GM19467 (cell line): ENCODE measurements at regions not wholly inside any gene's neighbourhood (a gene's known extent, or its start where the extent isn't known, plus 50 kb on each side); places are given as distances from the start of the nearest gene placed in this dataset.
"Not testable (repeated sequence)": the region's sequence is repeated elsewhere in the genome, so short reads cannot be mapped to it uniquely, and the experiment has no call there.

ENCODE experiments used
- ATAC-seq: cut with Tn5 transposase; IDR thresholded peaks from one replicate; pipeline ENCODE4 v1.9.1; 2021; ENCODE audit warnings: mild to moderate bottlenecking, moderate library complexity; ENCODE audit not compliant: unreplicated experiment

DNA sequence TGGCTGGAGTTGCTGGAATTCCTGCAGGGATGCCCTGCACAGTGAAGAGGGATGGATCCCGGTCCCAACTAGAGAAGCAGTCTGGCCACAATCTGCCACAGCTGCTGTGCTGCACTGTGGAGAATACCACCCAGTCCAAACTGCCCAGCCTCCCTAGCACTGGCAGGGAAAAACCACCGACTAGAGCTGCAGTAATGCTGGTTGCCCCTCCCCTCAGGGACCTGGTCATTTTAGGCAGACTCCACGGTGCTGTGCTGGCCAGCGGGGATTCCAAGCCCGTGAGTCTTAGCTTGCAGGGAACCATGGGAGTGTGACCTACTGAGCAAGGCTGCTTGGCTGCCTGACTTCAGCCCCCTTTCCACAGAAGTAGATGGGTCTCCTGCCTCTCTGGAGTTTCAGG, 478.0 kb upstream of the ATP11B start:
- ATAC-seq, result no peak

DNA sequence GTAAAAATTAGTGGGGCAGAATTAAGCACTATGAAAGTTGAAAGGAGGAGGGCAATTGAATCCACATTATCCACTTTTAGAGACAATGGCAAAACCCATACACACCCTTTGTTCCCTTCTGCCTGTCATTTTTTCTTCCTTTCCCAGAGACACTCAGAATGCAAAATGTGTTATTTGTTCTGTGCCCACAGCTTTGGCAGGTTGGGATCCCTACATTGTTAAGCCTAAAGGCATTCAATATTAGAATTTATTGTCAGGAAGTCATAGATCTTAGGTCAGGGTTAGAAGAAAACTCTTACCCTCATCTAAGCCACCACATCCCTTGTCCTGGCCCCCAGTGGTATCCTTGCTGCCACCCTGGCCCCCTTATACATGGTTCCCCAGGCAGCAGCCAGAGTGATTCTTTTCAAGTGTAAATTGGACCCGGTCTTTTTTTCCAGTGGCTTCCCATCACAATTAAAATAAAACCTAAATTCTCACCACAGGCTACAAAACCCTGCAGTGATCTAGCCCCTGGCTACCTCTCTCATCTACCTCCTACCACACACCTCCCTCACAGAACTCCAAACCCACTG, 470.1 kb upstream of the ATP11B start:
- ATAC-seq, result no peak

DNA sequence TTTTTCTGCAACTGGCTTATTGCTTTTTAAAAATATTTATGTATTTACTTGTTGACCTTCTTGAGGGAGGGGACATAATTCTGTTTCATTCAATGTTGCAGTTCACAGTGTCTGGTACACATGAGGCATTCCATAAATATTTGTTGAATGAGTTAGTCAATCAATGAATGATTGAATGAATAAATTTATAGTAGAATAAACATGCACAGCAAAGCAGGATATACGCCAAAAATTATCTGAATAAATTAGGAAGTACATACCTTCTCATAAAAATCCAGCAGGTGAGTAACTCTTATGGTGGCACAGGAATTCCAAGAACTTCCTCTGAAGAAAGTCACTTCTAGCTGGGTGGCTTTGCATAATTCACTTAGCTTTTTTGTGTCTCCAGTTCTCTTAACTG, 469.4 kb upstream of the ATP11B start:
- ATAC-seq, result no peak

DNA sequence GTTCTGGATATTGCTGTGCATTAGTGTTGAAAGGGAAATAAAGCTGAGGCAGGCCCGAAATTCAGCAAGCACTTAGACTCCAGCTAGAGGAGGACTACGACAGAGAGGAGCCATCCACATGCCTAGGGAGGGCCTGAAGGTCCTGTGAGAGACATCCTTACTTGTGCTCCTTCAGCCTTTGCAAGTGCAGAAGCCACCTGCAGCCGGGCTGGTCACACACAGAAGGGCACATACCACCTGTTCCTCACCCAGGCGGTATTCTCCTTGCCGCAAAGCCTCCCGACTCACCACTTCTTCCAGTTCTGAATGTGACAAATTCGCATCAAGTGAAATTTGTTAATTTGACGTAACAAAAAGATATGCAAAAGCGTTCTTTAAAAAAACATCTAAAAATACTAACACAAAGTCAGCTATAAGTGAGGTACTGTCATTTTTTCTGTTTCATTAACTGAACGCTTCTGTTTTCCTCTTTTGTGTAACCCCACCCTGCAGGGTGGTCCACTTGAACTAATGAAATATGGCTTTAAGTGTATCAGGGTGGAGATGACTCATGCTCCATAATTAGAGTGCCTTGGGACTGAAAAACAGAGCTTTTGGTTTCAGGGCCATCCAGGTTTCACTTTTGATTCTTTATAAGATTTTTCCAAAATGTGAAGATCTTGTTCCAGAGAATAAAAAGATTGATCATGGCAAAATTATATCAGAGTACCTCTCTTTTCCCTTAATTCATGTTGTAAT, 467.9 kb upstream of the ATP11B start:
- no peak for ATAC-seq

DNA sequence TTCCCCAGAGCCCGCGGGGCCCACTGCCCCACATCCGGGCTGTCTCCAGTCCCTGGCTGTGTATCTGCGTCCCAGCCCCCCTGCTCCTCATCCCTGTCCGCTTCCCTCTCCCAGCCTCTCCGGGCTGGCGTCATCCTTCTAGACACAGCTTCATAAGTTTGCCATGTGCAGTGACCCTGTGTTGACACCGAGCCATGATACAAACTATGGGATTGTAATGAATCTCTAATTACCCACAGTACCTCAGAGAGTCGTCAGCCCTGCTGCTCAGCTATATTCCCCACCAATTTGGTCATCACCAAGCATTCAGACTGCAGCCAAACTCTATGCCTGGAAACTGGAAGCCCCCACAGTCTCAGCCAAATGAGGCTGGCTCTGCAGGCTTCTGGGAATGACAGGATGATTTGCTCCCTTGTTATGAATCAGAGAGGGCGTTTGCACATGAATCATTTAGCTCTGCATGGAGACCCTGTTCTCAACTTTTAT, 466.1 kb upstream of the ATP11B start:
- ATAC-seq, result no peak

DNA sequence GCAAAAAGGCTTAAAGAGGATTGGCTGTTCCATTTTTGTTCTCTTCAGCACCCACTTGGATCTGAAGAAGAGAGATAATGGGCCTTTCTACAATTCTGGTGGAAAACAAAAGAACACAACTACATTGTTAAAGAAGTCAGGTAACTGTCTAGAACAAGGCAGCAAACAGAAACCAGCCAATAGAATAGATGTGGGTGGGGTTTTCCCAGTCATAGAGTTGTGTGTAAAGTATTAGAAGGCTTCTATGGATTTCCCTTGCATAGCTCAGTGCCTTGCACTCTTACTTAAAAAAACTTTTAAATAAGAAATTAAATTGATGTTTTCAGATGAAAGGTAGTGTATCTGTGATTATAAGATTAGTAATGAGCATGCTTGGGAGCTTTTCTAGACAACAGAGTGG, 462.7 kb upstream of the ATP11B start:
- no peak for ATAC-seq

DNA sequence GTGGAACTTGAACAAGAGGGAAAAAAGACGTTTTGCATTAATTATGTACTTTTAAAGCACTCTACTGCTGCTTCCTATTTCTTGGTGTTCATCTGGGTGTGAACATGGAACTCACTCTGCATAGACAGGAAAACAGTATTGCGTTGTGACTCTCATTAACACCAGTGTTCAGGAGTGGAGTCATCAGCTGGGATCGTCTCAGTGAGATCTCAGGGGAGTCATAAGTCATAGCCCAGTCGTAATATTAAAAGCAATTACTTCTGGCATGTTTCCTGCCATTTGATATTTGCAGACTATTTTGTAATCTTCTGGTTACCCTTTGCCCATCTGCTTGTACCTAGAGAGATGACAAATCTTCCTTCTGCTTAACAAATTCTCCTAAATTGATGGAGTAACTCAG, 462.0 kb upstream of the ATP11B start:
- no peak for ATAC-seq

DNA sequence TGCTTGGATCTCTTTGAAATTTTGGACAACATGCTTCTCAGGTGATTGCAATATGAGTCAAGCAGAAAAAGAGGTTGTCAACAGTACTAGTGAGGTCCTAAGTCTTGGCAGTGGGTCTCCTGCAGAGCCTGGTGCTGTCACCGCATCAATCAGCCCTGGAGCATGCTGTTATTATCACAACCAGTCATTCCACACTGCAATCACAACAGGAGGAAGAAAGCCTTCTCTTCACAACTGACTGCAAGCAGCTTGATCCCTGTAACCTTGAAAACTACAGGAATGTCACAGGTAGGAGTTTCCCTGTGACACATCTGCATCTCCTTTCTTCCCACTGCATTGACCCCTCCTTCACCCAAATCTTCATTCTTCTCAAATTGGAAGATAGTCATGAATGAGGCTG, 451.1 kb upstream of the ATP11B start:
- ATAC-seq, result no peak

DNA sequence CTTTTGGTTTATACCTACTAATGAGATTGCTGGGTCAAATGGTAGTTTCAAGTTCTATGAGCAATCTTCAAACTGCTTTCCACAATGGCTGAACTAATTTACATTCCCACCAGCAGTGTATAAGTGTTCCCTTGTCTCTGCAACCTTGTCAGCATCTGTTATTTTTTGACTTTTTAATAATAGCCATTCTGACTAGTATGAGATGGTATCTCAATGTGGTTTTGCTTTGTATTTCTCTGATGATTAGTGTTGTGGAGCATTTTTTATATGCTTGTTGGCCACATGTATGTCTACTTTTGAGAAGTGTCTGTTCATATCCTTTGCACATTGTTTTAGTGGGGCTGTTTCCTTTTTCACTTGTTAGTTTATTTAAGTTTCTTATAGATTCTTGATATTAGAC, 449.3 kb upstream of the ATP11B start:
- ATAC-seq, result not testable (repeated sequence)

DNA sequence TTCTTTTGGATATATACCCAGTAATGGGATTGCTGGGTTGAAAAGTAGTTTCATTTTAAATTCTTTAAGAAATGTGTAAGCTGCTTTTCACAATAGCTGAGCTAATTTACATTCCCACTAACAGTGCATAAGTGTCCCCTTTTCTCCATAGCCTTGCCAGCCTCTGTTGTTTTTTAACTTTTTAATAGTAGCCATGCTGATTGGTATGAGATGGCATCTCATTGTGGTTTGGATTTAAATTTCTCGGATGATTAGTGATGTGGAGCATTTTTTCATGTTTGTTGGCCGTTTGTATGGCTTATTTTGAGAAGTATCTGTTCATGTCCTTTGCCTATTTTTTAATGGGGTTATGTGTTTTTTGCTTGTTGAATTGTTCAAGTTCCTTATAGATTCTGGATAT, 444.3 kb upstream of the ATP11B start:
- no peak for ATAC-seq

DNA sequence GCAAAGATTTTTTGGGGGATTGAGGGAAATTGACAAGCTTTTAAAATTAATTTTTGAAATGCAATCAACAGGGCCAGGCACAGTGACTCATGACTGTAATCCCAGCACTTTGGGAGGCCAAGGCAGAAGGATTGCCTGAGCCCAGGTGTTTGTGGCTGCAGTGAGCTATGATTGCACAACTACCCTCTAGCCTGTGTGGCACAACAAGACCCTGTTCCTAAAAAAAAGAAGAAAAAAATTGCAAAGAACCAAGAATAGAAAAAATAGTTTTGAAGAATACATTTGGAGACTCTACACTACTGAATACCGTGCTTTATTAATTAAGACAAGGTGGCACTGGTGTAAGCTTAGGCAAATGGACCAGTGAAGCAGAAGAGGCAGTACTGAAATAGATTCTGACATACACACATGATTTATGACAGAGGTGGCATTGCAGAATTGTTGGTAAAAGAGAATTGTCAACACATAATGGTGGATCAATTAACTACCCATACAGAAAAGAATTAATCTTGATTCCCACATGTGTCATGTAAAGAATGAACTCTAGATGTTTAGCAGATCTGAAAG, 443.3 kb upstream of the ATP11B start:
- ATAC-seq, result no peak

DNA sequence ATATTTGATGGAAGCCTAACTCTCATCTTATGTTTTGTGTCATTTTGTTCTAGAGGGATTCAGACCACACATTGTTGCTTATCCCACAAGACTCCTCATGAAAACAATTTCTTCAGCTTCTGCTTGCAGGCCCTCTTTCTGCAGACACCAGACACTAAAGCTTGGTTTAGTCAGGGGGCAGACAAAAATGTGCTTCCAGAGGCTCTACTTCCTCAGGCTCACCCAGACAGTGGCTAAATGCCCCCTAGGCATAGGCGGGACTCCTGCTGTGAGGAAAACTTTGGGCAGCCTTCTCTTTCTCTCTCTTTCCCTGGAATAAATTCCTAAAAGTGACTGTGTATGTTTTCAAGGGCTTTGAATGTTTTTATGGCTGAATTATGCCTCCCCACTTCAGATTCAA, 435.4 kb upstream of the ATP11B start:
- ATAC-seq, result no peak

DNA sequence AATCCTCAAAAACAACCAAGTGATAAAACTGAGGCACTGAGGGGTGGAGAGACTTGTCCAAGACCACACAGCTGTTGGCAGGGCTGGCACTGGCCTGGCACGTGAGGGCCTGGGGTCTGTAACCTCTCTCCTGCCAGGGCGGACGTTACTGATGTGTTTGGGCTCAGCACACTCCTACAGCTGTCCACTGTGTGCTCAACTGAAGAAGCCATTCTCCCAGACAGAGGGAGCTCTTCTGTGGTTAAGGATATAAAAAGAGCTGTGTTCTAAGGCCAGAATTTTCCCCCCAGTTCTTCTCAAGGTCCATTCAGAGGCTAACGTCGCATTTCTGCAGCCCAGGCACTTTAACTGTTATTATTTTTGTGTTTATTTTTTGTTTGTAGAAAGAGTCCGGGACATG, 429.0 kb upstream of the ATP11B start:
- no peak for ATAC-seq

DNA sequence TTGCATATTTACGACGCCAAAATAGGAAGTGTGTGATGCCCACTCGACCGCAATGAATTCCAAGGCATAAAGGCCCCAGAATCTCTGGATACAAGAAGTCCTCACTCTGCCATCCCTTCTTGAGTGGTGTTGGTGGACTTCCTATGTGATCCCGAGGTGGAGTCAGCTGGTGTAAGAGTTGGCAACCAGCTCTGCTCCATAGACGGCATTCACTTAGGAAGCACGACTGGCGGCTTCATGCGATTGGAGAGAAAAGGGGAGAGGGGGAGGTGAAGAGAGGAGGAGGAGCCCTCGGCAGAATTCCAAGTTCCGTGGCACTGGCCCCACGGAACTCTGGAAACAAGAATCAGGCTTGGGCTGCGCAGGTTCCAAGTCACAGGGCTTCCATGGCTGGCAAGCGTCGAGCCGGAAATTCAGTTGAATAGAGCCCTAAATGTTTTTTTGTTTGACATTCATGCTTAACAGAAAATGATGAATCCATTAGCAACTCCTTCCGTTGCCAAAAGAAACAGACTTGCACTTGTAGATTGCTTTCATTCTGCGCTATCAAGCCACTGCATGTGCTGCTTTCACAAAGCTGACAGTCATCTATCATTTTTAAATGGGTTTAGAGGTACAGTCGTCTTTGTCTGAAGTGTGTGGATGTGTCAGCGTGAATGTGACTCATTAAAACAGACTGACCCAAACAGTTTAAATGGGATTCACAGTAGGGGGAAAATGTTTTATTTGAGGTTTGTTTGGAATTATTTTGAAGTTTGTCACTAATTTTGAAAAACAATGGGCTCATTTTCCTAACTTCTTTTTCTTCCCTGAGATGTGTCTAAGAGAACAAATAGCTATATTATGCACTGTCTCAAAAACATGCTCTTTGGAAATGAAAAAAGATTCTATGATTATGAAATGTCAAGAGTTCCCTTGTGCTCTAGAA, 428.3 kb upstream of the ATP11B start:
- no peak for ATAC-seq

DNA sequence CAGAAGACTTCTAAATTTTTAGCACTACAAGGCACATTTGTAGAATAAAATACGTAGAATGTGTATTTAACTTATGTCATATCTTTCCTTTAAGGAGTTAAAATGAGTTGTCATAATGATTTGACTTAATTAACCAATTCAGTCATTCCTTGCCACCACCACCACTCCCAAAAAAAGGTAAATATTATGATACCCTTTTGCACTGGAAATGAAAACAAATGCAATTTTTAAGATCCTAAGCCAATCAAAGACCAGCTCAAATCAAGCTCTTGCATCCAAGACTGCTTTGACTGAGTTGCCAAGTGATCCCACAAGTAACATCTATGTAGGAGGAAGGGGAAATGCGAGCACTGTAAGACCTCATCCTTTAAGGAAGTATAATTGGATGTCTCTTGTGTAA, 426.6 kb upstream of the ATP11B start:
- ATAC-seq, result no peak

DNA sequence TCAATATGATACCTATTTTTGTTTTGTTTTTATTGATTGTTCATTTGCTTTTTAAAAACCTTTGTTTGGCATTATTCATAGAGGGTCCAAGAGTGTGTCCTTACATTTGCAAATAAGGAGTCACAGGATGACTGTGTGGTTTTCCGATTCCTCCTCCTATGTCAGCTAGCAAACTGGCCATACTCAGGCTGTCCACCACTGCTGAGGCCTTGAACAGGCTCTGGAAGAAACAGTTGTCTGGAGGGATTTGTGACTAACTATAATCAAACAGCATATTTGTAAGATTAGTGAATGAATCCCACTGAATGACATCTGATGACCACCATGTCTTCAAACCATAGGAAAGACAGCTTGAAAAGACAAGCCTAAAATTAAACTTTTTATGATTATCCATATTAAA, 423.4 kb upstream of the ATP11B start:
- no peak for ATAC-seq

DNA sequence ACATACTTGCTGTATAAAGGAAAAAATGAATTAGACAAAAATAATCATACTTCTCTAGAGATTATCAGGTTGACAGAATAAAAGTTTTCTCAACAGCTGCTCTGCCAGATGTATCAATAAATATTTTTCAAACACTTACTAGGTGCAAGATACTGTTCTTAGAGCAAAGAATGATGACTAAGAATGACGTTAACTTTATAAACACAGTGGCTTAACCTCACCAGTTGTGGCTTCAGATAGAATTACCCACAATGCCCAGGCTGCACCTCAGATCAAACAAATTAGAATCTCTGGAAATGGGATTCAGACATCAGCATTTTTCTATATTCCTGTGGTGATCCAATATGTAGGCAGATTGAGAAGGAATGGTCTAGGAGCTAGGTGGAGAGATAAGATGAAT, 422.4 kb upstream of the ATP11B start:
- ATAC-seq, result no peak

DNA sequence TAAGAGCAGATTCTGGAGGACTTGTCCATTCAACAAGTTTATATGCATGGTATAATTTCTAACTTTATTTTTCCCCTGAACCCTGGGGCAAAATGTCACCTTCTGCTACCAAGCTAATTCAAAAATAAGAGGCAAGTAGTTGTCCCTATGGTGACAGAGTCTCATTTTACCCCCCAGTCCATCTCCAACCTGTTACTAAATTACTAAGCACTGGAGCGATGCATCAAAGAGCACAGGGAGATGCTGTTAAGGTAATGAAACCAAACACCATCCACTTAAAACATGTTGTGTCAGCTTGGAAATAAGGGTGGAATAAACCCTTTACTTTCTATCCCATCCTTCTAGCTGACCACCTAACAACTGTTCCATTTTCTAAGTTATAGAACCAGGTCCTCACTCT, 417.4 kb upstream of the ATP11B start:
- ATAC-seq, result no peak

DNA sequence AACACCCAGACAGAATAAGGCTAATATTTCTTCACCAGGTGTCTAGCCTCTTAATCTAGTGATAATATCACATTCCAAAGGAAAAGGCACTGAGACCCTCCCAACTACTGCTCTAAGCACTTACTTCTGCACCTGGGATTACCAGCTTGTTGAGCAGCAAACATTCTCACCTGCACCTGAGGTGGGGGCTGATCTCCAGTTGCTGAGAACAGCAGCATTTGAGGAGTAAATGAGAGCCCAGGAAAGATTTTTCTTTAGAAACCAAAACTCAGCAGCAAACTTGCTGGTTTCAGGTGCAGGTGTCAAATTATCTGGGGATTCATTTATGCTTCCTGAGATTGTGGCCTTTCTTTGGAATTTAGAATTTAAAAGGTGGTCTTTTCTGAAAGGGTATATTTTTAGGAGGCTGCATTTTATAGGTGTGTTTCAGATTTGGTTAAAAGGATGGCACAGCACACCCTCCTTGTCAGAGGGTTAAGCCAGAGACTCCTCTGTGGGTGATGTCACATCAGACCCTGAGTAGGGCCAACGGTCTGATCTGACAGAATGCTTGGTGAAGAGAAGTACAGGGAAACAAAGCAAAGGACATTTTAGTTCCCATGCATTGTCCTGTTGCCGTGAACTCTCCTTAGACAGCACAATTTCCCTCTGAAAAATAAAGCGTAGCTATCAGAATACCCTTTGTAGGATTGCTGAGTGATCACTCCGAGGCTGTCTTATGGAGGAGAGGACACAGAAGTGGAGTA, 411.0 kb upstream of the ATP11B start:
- no peak for ATAC-seq

DNA sequence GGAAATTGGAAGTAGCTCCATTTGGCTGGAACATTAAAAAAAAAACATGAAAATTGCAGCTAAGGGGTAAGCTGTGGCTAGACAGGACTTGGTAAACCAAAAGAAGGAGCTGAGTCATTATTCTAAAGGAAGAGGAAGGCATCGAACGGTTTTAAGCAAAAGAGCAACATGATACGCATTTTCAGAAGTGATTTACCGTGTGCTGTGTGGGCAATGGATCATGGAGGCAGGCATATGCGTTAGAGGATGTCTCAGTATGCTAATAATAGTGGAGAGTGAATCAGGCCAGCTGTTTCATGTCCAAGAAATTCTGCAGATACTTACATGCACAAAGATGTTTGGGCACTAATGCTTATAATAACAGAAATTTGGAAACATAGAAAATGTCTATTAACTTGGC, 409.1 kb upstream of the ATP11B start:
- no peak for ATAC-seq

DNA sequence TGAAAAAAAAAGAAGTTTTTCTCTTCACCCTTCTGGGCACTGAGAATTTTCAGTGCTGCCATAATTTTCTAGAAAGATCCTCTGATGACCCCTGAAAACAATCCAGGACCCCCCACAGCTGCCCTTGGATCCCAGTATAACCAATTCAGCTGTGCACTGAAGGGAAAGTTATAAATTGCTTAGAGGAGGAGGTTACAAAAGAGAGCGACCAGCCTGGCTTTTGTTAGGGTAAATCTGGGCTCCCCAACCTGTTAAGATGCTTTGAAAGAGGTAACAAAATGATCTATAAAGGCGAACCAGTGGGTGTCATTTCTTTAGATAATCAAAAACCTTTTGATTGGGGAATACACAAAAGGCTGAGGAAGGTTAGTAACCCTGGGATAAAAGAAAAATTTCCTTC, 407.9 kb upstream of the ATP11B start:
- no peak for ATAC-seq
